Brain microvascular endothelial cell (primary cell): ENCODE measurements at regions not wholly inside any gene's neighbourhood (a gene's known extent, or its start where the extent isn't known, plus 50 kb on each side); places are given as distances from the start of the nearest gene placed in this dataset.

Source experiments
- DNase-seq: peaks from one replicate; pipeline ENCODE4 v3.0.0-alpha.2; 2020
- H3K27ac ChIP-seq: fragments of 250-450 bp; sonication (Bioruptor Pico); 2 replicates; pipeline ENCODE4 v1.5.1; 2020; ENCODE audit warnings: mild to moderate bottlenecking, moderate library complexity
- H3K27me3 ChIP-seq: fragments of 250-450 bp; sonication (Bioruptor Pico); replicated peaks from 2 replicates; pipeline ENCODE4 v1.5.1; 2020; ENCODE audit warnings: mild to moderate bottlenecking
- H3K36me3 ChIP-seq: fragments of 250-450 bp; sonication (Bioruptor Pico); replicated peaks from 2 replicates; pipeline ENCODE4 v1.5.1; 2020; ENCODE audit warnings: mild to moderate bottlenecking
- H3K4me3 ChIP-seq: 2 replicates; pipeline ENCODE4 v1.5.1; 2011; ENCODE audit warnings: low read depth, mild to moderate bottlenecking, control low read depth, low read length, moderate library complexity
- in situ Hi-C: cut with HindIII; loops from 2 replicates; pipeline ENCODE4 v1.10.0; 2017; ENCODE audit warnings: low sequenced_read_pairs, low pct_ligation_motif_present
- TF ChIP-seq, protein P1 (sequence below): IDR thresholded peaks from 2 replicates; pipeline ENCODE4 v1.5.1; 2011; ENCODE audit warnings: low read depth, mild to moderate bottlenecking, moderate library complexity, low read length, control low read depth, inconsistent platforms; ENCODE audit errors: missing control alignments

- no peak overlapping the region for H3K27ac ChIP-seq
- in situ Hi-C loops, result no loop called here
- H3K36me3 ChIP-seq, result no peaks in the 10 kb centered on the region
- no peak overlapping the region for H3K4me3 ChIP-seq
- TF ChIP-seq, protein P1, sequence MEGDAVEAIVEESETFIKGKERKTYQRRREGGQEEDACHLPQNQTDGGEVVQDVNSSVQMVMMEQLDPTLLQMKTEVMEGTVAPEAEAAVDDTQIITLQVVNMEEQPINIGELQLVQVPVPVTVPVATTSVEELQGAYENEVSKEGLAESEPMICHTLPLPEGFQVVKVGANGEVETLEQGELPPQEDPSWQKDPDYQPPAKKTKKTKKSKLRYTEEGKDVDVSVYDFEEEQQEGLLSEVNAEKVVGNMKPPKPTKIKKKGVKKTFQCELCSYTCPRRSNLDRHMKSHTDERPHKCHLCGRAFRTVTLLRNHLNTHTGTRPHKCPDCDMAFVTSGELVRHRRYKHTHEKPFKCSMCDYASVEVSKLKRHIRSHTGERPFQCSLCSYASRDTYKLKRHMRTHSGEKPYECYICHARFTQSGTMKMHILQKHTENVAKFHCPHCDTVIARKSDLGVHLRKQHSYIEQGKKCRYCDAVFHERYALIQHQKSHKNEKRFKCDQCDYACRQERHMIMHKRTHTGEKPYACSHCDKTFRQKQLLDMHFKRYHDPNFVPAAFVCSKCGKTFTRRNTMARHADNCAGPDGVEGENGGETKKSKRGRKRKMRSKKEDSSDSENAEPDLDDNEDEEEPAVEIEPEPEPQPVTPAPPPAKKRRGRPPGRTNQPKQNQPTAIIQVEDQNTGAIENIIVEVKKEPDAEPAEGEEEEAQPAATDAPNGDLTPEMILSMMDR, result no peak
- DNase-seq, result no peak
- no peaks in the 10 kb centered on the region for H3K27me3 ChIP-seq
Observed at GRCh38 chr7:35495377-35495776, 199.6 kb downstream of the HERPUD2 start.

GRCh38 chr7:35494407-35494806 is 200.5 kb downstream of the HERPUD2 start:
- in situ Hi-C loops, result no loop called here

GRCh38 chr7:35492451-35493175 is 202.3 kb downstream of the HERPUD2 start:
- in situ Hi-C loops, result no loop called here

More at GRCh38 chr7:35494407-35494806, 200.5 kb downstream of the HERPUD2 start:
- Histone ChIP-seq H3K4me3 (no peak overlapping the region), H3K27me3 (no peaks in the 10 kb centered on the region), H3K36me3 (no peaks in the 10 kb centered on the region), H3K27ac (no peak overlapping the region)
- DNase-seq, result no peak
- TF ChIP-seq, protein P1, result no peak

GRCh38 chr7:35491233-35491632 is 203.7 kb downstream of the HERPUD2 start:
- Histone ChIP-seq H3K4me3 (no peak overlapping the region), H3K27me3 (no peaks in the 10 kb centered on the region), H3K36me3 (no peaks in the 10 kb centered on the region), H3K27ac (no peak overlapping the region)
- in situ Hi-C loops, result no loop called here
- TF ChIP-seq, protein P1, result no peak
- DNase-seq, result no peak

More at GRCh38 chr7:35492451-35493175, 202.3 kb downstream of the HERPUD2 start:
- H3K27ac ChIP-seq, result no peak overlapping the region
- H3K27me3 ChIP-seq, result no peaks in the 10 kb centered on the region
- H3K4me3 ChIP-seq, result no peak overlapping the region
- DNase-seq, result no peak
- no peaks in the 10 kb centered on the region for H3K36me3 ChIP-seq
- TF ChIP-seq, protein P1, result no peak

- TF ChIP-seq, protein P1, result no peak
- Histone ChIP-seq H3K27ac (no peak overlapping the region), H3K4me3 (no peak overlapping the region), H3K36me3 (no peaks in the 10 kb centered on the region), H3K27me3 (no peaks in the 10 kb centered on the region)
- DNase-seq, result no peak
- in situ Hi-C loops, result no loop called here
Observed at GRCh38 chr7:35487841-35488240, 207.1 kb downstream of the HERPUD2 start.

DNA sequence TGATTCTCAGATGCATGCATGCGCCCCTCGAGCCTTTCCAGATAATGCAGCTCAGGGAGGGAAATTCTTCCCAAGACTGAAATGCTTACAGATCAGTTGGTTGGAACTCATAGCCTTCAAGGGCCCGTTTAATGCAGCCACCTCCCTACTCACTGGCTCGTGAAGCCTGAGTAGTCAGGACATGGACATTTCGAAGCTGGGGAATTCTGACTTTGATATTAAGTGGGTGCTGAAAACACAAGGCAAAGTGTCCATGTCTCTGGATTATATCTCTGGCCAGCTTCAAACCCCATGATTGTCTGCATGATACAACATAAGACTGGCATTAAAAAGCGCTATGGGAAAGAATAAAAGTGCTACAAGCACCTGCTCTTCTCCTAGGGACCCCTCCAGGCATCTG is 207.5 kb downstream of the HERPUD2 start:
- Histone ChIP-seq H3K36me3 (no peaks in the 10 kb centered on the region), H3K27ac (no peak overlapping the region), H3K27me3 (no peaks in the 10 kb centered on the region), H3K4me3 (no peak overlapping the region)
- TF ChIP-seq, protein P1, result no peak
- in situ Hi-C loops, result no loop called here
- DNase-seq, result no peak
